Activated CD8-positive, alpha-beta memory T cell treated with anti-CD3 and anti-CD28 coated beads for 24 hours (primary cell): ENCODE measurements at regions not wholly inside any gene's neighbourhood (a gene's known extent, or its start where the extent isn't known, plus 50 kb on each side); places are given as distances from the start of the nearest gene placed in this dataset.

ENCODE experiments used
- DNase-seq: peaks from one replicate; pipeline ENCODE4 v3.0.0-alpha.2; 2020

GRCh38 chr5:96058084-96058483, 96.4 kb upstream of the ELL2 start:
- DNase-seq = no peak

DNA sequence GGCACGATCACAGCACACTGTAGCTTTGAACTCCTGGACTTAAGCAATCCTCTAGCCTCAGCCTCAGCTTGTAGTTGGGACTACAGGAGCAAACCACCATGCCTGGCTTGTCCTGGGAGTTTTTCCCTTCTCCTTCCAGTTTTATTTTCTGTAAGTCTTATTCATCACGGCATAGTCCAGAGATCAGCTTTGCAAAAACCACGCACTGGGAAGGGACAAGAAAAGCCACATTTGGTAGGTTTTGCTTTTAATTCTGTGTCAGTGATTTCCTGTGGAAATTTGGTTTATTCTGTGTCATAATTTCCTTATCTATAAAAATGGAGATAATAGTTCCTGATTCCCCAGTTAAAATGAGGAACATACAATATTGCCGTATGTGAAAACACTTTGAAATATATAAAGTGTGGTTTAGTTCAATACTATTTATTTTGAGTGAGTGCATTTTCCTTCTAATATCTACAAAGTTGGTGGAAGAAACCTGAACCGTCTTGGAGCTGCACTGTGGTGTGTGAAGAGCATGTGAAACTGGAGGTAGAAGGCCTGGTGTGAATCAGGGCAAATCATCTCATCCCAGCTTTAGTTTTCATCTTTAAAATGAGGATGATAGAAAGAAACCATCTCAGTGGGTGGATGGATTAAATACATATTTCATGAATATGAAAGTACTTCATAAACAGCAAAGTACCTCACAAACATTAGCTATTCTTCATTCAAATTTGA, 92.8 kb upstream of the ELL2 start:
- DNase-seq = no peak

GRCh38 chr5:96053063-96053735, 91.5 kb upstream of the ELL2 start:
- DNase-seq = no peak

DNA sequence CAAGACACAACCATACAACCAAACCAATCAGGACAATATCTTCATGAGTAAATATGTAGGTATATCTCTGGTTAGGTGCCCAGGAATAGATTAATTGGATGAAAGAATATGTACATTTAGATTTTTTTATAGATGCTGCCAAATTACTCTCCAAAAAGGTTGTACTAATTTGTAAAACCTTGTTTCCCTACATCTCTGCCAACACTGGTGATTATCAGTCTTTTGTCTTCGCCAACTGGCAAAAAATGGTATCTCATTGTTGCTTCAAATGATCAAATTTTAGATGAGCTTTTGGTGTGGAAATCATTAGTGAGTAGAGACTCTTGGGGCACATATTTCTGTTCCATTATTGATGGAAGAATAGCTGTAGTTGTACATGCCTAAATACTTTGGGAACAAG, 90.7 kb upstream of the ELL2 start:
- no peak for DNase-seq

- no peak for DNase-seq
These were observed 89.8 kb upstream of the ELL2 start for GRCh38 chr5:96051401-96051830.

GRCh38 chr5:96050273-96050880, 88.7 kb upstream of the ELL2 start:
- DNase-seq = no peak

DNA sequence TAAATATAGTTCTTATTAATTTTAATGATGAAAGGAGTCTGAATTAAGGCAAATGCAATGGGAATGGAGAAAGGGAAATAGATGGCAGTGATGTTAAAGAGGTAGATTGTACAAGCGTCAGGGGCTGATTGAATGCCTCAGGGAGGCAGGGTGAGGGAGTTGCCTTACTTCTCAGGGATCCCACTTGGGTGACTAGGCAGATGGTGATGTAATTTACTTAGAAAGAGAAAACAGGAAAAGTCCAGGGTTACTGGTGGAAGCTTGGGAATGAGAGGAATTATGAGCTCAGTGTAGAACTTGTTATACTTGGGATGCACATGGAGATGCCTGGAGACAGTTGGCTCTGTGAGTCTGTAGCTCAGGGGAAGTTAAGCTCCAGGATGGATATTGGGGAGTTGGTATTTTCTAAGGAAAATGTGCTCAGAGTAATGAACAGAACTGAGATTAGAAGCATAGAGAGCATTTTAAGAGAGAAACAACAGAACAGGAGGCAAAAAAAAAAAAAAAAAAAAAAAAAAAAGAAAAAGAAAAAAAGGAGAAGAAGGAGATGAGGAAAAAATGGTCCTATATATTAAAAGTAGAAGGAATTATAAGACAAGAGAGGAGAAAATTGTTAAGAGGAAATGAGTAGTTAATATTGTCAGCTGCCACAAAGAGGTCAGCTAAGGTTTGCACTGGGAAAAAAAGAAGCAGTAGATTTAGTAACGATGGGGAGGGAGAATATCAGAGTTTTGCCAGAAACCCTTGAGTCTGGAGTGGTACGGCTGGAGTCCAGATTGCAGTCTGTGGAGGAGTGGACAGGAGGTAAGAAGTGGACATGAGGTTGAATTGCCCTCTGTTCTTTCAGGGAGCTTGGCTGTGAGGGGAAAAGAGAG, 88.0 kb upstream of the ELL2 start:
- no peak for DNase-seq

DNA sequence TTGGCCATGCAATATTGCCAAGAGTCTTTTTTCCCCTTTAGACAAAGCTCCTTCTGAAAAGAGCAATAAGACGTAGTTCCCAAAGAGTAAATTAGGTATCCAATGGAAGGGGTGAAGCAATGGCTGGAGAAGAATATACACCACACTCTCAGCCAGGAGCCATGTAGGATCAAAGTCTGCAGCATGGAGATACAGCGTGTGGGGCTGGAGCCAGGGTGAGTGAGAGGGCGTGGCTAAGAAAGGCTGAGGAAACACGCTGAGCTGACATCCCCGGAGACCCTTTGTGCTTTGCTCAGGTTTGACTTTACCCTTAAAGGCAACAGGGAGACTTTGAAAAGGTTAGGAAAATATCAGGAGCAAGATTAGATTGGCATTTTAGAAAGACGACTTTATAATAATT, 87.1 kb upstream of the ELL2 start:
- no peak for DNase-seq

DNA sequence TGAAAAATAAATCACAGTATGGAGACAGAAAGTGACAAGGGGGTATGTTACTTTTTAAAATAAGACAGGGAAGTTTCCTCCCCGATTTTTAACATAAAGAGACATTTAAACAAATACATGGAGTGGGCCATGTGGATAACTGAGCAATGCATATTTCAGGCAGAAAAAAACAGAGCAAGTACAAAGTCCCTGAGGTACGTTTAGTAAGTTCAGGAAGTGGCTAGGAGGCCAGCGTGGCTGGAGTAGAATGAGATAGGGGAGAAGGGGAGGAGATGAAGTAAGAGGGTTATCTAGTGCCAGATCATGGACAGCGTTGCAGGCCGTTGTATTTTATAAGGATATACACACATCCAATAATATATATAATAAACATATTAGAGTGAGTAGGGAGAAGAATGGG, 84.2 kb upstream of the ELL2 start:
- no peak for DNase-seq

DNA sequence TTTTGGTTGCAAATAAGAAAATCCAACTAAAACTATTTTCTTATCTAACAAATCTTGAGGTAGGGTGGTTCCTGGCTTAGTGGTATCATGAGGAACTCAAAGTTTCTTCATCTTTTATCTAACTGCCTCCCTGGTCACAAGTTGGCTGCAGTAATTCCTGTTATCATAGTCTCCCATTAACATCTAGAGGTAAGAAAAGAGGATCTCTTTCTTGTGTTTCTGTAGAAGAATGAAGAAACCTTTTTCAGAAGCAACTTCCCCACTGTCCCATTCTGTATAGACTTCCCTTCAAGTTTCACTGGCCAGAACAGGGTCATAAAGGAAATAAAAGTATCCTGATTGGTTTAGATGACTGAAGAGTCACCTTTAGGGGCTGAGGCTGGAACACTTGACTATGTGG, 81.8 kb upstream of the ELL2 start:
- no peak for DNase-seq

DNA sequence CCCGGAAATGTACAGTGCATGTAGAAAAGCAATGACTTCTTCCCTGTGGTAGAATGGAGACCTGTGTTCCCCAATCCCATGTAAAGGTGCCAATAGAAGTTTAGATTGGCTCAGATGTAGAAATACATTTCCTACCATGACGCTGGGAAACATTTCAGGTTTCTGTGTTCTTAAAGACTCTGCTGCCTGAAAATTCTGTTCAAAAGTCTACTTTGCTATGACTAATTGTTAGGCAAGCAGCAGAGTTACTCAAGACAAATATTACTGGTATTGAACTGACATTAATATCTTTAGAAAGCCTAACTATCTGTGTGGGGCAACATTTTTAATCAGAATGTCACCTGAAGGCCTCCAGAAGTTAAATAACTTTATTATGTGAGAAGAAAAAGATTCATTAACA, 75.5 kb upstream of the ELL2 start:
- no peak for DNase-seq

DNA sequence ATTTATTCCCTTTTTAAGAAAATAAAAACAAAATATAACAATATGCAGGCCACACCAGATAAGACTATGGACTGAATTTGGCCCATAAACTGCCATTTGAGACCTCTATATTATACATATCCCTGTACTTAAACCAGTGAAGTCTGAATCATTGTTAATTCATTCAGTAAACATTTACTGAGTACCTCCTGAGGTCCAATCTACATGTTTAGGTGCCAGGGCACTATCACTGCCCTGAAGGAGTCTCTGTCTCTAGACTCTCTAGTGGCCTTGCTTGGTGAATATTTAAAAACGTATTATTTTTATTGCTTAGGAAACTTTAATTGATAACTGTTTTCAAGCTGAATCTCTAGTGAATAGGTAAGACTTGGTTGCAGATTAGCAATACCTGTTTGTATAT, 74.7 kb upstream of the ELL2 start:
- DNase-seq = no peak

DNA sequence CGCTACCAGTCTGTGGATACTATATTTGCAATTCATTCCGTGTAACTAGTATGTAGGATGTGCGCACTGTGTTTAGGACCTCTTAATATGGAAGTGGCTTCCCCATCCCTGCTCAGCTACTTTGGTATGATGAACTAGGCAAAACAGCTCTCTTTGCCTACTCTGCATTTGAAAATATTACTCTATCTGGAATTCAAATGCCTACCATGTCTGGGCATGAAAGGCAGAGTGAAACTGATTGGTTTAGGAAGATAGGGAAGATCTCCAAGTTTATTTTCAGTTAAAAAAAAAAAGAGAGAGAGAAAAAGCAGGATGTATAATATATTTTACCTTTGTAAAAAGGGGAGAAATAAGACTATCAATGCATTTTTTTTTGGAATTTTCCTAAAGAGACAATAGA, 74.1 kb upstream of the ELL2 start:
- no peak for DNase-seq

DNA sequence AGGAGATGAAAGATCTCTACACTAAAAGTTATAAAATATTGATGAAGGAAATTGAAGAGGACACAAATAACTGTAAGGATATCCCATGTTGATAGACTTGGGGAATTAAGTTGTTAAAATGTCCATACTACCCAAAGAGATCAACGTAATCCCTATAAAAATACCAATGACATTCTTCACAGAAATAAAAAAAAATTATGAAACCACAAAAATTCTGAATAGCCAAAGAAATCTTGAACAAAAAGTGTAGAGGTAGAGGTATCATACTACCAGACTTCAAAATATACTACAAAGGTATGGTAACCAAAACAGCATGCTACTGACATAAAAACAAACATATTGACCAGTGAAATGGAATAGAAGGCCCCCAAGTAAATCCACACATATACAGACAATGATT, 71.5 kb upstream of the ELL2 start:
- DNase-seq = no peak

DNA sequence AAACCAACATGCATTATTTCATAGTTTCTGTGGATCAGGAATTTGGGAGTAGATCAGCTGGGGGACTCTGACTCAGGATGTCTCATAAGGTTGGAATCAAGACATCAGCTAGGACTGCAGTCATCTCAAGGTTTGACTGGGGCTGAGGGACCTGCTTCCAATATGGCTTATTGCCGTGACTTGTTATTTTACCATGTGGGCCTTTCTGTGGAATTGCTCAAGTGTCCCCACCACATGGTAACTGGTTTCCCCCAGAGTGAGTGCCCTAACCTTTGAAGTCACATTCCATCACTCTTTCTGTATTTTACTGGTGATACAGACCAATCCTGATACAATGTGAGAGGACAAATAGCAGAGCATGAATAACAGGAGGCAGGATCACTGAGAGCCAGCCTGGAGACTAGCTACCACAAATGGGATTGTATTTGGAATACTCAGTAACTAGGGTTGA, 70.2 kb upstream of the ELL2 start:
- DNase-seq = no peak

DNA sequence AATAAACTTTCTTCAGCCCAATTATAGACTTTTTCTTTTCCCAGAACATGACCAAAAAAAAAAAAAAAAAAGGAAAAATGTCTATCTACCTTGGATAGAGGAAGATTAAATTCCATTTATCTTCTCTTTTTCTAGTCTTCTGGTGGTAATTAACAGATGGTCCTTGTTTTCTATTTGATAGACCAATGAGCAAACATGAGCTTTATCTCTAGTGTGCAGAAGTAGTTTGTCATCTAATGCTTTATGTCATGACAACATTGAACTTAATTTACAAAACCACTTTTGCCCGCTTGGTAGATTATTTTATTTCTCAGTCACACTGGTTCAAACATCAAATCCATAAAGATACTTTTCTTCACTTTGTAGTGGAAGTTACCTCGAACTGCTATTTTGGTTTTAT, 69.5 kb upstream of the ELL2 start:
- no peak for DNase-seq

DNA sequence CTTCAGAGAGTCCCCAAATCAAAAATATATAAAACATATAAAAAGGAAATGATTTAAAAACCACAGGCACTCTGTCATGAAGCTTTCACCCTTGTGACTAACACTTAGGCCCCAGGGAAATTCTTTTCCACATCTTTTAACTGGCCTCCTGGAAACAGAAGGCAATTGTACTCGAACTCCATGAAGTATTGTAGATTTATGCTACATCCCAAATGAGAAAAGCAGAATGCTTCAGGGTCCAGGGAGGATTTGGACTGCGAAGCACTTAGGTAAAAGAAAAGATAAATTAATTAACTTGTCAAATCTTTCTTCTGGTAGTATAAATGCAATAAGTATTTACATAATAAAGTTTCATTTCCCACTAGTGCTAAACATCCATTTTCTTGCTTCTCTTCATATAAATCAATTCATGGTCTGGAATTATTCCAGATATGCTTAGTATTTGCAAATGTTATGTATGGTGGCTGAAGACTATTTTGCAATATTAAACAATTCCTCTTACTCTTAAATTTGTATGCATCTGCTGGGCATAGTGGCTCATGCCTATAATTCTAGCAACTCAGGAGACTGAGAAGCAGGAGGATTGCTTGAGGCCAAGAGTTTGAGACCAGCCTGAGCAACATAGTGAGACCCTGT, 64.9 kb upstream of the ELL2 start:
- no peak for DNase-seq

GRCh38 chr5:96024683-96025475, 63.2 kb upstream of the ELL2 start:
- no peak for DNase-seq

GRCh38 chr5:96023518-96023917, 61.9 kb upstream of the ELL2 start:
- DNase-seq = no peak

DNA sequence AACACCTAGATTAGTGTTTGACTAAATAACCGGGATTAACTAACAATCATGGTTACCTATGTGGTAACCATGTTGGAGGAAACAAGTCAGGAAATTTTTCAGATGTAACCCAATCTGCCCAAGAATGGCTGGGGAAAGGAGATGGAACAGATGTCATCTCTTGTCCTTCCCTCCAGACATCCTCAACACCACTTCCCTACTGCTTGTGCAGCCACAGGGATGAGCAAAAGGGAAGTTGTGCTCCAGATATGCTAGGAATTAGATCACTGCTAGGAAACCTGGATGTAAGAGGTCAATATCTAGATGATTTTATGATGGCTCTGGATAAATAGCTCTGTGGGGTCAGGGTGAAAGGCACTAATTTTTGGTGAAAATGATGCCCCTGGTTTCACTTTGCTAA, 61.3 kb upstream of the ELL2 start:
- DNase-seq = no peak

DNA sequence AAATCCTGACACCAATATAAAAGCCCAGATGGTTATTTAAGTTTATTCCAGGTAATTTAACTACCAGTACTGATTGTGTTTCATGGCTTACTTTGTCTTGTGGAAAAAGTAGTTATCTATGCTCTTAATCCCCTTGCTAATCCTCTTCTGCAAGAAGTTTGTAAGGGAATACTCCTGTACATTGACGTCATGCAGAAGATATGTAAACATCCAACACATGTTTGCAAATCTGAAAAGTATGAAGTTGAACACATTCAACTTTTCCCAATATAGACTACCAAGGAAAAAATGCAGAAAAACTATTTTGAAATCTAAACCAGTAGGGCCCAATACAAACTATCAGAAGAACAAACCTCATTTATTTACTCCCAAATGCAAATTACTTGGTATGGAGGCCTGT, 56.3 kb upstream of the ELL2 start:
- DNase-seq = no peak

DNA sequence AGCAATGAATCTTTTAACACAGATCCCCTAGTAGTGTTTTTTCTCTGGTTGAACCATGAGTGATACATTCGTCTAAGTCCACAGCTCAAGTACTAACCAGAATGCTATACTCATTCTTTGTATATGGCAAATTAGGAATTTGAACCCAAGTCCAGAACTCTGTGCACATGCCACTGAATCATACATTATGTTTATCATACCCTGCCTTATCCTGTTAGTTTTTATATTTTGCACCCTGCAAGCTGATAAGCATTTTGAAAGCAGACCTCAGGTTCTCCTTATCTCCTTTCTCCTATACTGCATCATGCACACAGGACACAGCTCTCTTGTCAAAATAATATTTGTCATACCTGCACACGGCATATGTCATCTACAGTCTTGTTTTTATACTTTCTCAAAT, 54.6 kb upstream of the ELL2 start:
- no peak for DNase-seq
